GM23338 (cell line): ENCODE measurements at regions not wholly inside any gene's neighbourhood (a gene's known extent, or its start where the extent isn't known, plus 50 kb on each side); places are given as distances from the start of the nearest gene placed in this dataset.

ENCODE experiments used
- ATAC-seq: fragments of 200-7000 bp; cut with Tn5 transposase; 3 replicates; pipeline ENCODE4 v1.9.1; 2020
- DNase-seq: peaks from one replicate; pipeline ENCODE4 v3.0.0-alpha.2; 2015; ENCODE audit warnings: low spot score
- H2AFZ ChIP-seq: fragments of 200-600 bp; sonication (generic); 2 replicates; pipeline ENCODE4 v1.8.0; 2016; ENCODE audit warnings: antibody characterized with exemption, mild to moderate bottlenecking, moderate library complexity
- H3F3A ChIP-seq: fragments of 200-600 bp; sonication (generic); replicated peaks from 2 replicates; pipeline ENCODE4 v1.8.0; 2017; ENCODE audit warnings: antibody characterized with exemption, mixed run types, low read depth
- H3K27ac ChIP-seq: fragments of 200-600 bp; sonication (generic); 2 replicates; pipeline ENCODE4 v1.6.1; 2016; ENCODE audit warnings: low read depth
- H3K27me3 ChIP-seq: fragments of 200-600 bp; sonication (generic); 2 replicates; pipeline ENCODE4 v1.8.0; 2016; ENCODE audit warnings: mild to moderate bottlenecking, mixed run types, moderate library complexity; ENCODE audit not compliant: insufficient read depth
- H3K36me3 ChIP-seq: fragments of 200-600 bp; sonication (generic); 2 replicates; pipeline ENCODE4 v1.8.0; 2016; ENCODE audit warnings: mild to moderate bottlenecking; ENCODE audit not compliant: insufficient read depth
- H3K4me1 ChIP-seq: fragments of 200-600 bp; sonication (generic); 2 replicates; pipeline ENCODE4 v1.8.0; 2016; ENCODE audit warnings: mild to moderate bottlenecking, moderate library complexity; ENCODE audit not compliant: insufficient read depth
- H3K4me2 ChIP-seq: fragments of 200-600 bp; sonication (generic); 2 replicates; pipeline ENCODE4 v1.7.1; 2017; ENCODE audit warnings: mixed run types
- H3K4me3 ChIP-seq: fragments of 200-600 bp; sonication (generic); 2 replicates; pipeline ENCODE4 v1.6.1; 2016; ENCODE audit warnings: mixed run types
- H3K79me2 ChIP-seq: fragments of 200-600 bp; sonication (generic); replicated peaks from 2 replicates; pipeline ENCODE4 v1.8.0; 2017; ENCODE audit warnings: mild to moderate bottlenecking; ENCODE audit not compliant: insufficient read depth
- H3K9me2 ChIP-seq: fragments of 200-600 bp; sonication (generic); 2 replicates; pipeline ENCODE4 v1.8.0; 2017; ENCODE audit not compliant: insufficient read depth
- H4K20me1 ChIP-seq: fragments of 200-600 bp; sonication (generic); replicated peaks from 2 replicates; pipeline ENCODE4 v1.8.0; 2017; ENCODE audit warnings: mild to moderate bottlenecking; ENCODE audit not compliant: insufficient read depth
- H3K27ac Mint-ChIP-seq: 2 replicates; pipeline ENCODE4 v1.8.0; 2020; ENCODE audit warnings: inconsistent platforms, mild to moderate bottlenecking, moderate library complexity, mixed read lengths
- H3K27me3 Mint-ChIP-seq: 3 replicates; pipeline ENCODE4 v1.8.0; 2022; ENCODE audit warnings: low read depth, mild to moderate bottlenecking, moderate library complexity, mixed read lengths, inconsistent platforms; ENCODE audit not compliant: insufficient read depth, poor library complexity
- H3K36me3 Mint-ChIP-seq: 3 replicates; pipeline ENCODE4 v1.8.0; 2021; ENCODE audit warnings: low read depth, mild to moderate bottlenecking, inconsistent platforms, moderate library complexity, mixed read lengths
- H3K4me1 Mint-ChIP-seq: 3 replicates; pipeline ENCODE4 v1.8.0; 2020; ENCODE audit warnings: mild to moderate bottlenecking, inconsistent platforms, mixed read lengths
- H3K4me3 Mint-ChIP-seq: 3 replicates; pipeline ENCODE4 v1.8.0; 2021; ENCODE audit warnings: moderate library complexity, mild to moderate bottlenecking, inconsistent platforms, mixed read lengths
- H3K9me3 Mint-ChIP-seq: 3 replicates; pipeline ENCODE4 v1.8.0; 2020; ENCODE audit warnings: moderate library complexity, mild to moderate bottlenecking, inconsistent platforms, mixed read lengths
- CREB1 ChIP-seq: fragments of 250-450 bp; sonication (Bioruptor Pico); IDR thresholded peaks from 2 replicates; pipeline ENCODE4 v1.5.0; 2020; ENCODE audit warnings: low read depth, mild to moderate bottlenecking, moderate library complexity
- EZH2 ChIP-seq: fragments of 200-600 bp; sonication (generic); IDR thresholded peaks from one replicate; pipeline ENCODE4 v1.8.0; 2017; ENCODE audit warnings: antibody characterized with exemption, mild to moderate bottlenecking, low read depth; ENCODE audit not compliant: unreplicated experiment
- EZH2phosphoT487 ChIP-seq: fragments of 200-600 bp; sonication (generic); IDR thresholded peaks from one replicate; pipeline ENCODE4 v1.8.1; 2018; ENCODE audit warnings: antibody characterized with exemption; ENCODE audit not compliant: unreplicated experiment
- JUNB ChIP-seq: IDR thresholded peaks from one replicate; pipeline ENCODE4 v1.6.1; 2016; ENCODE audit warnings: antibody characterized with exemption; ENCODE audit not compliant: unreplicated experiment
- NANOG ChIP-seq: IDR thresholded peaks from 2 replicates; pipeline ENCODE4 v1.6.1; 2016; ENCODE audit warnings: antibody characterized with exemption, borderline replicate concordance
- POLR2AphosphoS5 ChIP-seq: IDR thresholded peaks from 2 replicates; pipeline ENCODE4 v1.6.1; 2016; ENCODE audit warnings: antibody characterized with exemption, low read depth
- STAT1 ChIP-seq: IDR thresholded peaks from one replicate; pipeline ENCODE4 v1.6.1; 2016; ENCODE audit warnings: antibody characterized with exemption; ENCODE audit not compliant: unreplicated experiment
- ZNF114 ChIP-seq: fragments of 250-450 bp; sonication (Bioruptor Pico); IDR thresholded peaks from 2 replicates; pipeline ENCODE4 v1.5.0; 2020; ENCODE audit warnings: mild to moderate bottlenecking, moderate library complexity
- ZNF331 ChIP-seq: fragments of 250-450 bp; sonication (Bioruptor Pico); IDR thresholded peaks from 2 replicates; pipeline ENCODE4 v1.5.0; 2020; ENCODE audit warnings: low read depth, mild to moderate bottlenecking, moderate library complexity
- TF ChIP-seq, protein P1 (sequence below): fragments of 250-450 bp; sonication (Bioruptor Pico); IDR thresholded peaks from 2 replicates; pipeline ENCODE4 v1.5.0; 2020; ENCODE audit warnings: mild to moderate bottlenecking, moderate library complexity
- TF ChIP-seq, protein P2 (sequence below), 2 experiments: fragments of 200-600 bp in 1 of 2; sonication (generic) in 1 of 2; conservative IDR thresholded peaks; 2 replicates each; pipeline versions ENCODE4 v1.5.1 to v1.6.1; 2016 to 2017; ENCODE audit warnings: antibody characterized with exemption in 2 of 2, low read depth in 2 of 2, mild to moderate bottlenecking in 2 of 2, moderate library complexity in 1 of 2
- TF ChIP-seq, protein P3 (sequence below): IDR thresholded peaks from one replicate; pipeline ENCODE4 v1.6.1; 2018; ENCODE audit warnings: antibody characterized with exemption; ENCODE audit not compliant: unreplicated experiment
- TF ChIP-seq, protein P4 (sequence below): IDR thresholded peaks from 2 replicates; pipeline ENCODE4 v1.6.1; 2016; ENCODE audit warnings: antibody characterized with exemption

DNA sequence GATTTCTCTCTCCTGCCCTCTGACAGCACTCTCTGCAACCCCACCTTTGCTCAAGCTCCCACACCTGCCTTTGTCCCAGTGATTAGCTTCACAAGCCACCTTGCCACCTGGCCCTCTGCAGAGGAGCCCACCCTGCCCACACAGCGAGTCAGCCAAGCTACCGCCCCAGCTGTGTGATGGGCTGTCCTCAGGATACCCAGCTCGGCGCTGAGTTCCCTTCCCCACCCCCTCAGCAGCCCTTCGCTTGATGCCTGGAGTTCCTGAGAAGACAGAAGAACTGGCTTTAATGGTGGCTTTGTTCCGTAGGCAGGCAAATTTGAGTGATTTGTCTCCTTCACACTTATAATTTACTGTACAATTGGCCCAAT is 266.4 kb downstream of the CBLN1 start:
- Histone ChIP-seq H3K27me3 (no peaks in the 10 kb centered on the region), H3K79me2 (no peaks in the 10 kb centered on the region), H3K36me3 (no peaks in the 10 kb centered on the region), H3K9me2 (peaks cover 11% of the 10 kb centered on the region; the same call in 1 of the 2 replicates), H3K4me2 (peak overlapping the region; percentile 48; the same call in 1 of the 2 replicates), H2AFZ (peak overlapping the region; percentile 88), H3K4me3 (no peak overlapping the region), H3F3A (no peaks in the 10 kb centered on the region), H3K4me1 (peaks cover 16% of the 10 kb centered on the region), H4K20me1 (no peaks in the 10 kb centered on the region), H3K27ac (no peak overlapping the region)
- peaks cover 3% of the 10 kb centered on the region for H3K27me3 Mint-ChIP-seq
- H3K4me3 Mint-ChIP-seq: no peak overlapping the region
- ATAC-seq: peak; percentile 72
- DNase-seq: peak; percentile 49
- no peak overlapping the region for H3K27ac Mint-ChIP-seq
- H3K36me3 Mint-ChIP-seq: no peaks in the 10 kb centered on the region
- H3K4me1 Mint-ChIP-seq: peaks cover 20% of the 10 kb centered on the region
- TF ChIP-seq POLR2AphosphoS5 (no peak), JUNB (no peak), CREB1 (CRISPR knock-in tag) (no peak), STAT1 (no peak), ZNF331 (CRISPR knock-in tag) (no peak), EZH2phosphoT487 (no peak), ZNF114 (CRISPR knock-in tag) (no peak), EZH2 (no peak), NANOG (no peak)
- TF ChIP-seq, protein P1, sequence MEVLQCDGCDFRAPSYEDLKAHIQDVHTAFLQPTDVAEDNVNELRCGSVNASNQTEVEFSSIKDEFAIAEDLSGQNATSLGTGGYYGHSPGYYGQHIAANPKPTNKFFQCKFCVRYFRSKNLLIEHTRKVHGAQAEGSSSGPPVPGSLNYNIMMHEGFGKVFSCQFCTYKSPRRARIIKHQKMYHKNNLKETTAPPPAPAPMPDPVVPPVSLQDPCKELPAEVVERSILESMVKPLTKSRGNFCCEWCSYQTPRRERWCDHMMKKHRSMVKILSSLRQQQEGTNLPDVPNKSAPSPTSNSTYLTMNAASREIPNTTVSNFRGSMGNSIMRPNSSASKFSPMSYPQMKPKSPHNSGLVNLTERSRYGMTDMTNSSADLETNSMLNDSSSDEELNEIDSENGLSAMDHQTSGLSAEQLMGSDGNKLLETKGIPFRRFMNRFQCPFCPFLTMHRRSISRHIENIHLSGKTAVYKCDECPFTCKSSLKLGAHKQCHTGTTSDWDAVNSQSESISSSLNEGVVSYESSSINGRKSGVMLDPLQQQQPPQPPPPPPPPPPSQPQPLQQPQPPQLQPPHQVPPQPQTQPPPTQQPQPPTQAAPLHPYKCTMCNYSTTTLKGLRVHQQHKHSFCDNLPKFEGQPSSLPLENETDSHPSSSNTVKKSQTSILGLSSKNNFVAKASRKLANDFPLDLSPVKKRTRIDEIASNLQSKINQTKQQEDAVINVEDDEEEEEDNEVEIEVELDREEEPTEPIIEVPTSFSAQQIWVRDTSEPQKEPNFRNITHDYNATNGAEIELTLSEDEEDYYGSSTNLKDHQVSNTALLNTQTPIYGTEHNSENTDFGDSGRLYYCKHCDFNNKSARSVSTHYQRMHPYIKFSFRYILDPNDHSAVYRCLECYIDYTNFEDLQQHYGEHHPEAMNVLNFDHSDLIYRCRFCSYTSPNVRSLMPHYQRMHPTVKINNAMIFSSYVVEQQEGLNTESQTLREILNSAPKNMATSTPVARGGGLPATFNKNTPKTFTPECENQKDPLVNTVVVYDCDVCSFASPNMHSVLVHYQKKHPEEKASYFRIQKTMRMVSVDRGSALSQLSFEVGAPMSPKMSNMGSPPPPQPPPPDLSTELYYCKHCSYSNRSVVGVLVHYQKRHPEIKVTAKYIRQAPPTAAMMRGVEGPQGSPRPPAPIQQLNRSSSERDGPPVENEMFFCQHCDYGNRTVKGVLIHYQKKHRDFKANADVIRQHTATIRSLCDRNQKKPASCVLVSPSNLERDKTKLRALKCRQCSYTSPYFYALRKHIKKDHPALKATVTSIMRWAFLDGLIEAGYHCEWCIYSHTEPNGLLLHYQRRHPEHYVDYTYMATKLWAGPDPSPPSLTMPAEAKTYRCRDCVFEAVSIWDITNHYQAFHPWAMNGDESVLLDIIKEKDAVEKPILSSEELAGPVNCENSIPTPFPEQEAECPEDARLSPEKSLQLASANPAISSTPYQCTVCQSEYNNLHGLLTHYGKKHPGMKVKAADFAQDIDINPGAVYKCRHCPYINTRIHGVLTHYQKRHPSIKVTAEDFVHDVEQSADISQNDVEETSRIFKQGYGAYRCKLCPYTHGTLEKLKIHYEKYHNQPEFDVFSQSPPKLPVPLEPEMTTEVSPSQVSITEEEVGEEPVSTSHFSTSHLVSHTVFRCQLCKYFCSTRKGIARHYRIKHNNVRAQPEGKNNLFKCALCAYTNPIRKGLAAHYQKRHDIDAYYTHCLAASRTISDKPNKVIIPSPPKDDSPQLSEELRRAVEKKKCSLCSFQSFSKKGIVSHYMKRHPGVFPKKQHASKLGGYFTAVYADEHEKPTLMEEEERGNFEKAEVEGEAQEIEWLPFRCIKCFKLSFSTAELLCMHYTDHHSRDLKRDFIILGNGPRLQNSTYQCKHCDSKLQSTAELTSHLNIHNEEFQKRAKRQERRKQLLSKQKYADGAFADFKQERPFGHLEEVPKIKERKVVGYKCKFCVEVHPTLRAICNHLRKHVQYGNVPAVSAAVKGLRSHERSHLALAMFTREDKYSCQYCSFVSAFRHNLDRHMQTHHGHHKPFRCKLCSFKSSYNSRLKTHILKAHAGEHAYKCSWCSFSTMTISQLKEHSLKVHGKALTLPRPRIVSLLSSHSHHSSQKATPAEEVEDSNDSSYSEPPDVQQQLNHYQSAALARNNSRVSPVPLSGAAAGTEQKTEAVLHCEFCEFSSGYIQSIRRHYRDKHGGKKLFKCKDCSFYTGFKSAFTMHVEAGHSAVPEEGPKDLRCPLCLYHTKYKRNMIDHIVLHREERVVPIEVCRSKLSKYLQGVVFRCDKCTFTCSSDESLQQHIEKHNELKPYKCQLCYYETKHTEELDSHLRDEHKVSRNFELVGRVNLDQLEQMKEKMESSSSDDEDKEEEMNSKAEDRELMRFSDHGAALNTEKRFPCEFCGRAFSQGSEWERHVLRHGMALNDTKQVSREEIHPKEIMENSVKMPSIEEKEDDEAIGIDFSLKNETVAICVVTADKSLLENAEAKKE (CRISPR knock-in tag): no peak
- TF ChIP-seq, protein P2, sequence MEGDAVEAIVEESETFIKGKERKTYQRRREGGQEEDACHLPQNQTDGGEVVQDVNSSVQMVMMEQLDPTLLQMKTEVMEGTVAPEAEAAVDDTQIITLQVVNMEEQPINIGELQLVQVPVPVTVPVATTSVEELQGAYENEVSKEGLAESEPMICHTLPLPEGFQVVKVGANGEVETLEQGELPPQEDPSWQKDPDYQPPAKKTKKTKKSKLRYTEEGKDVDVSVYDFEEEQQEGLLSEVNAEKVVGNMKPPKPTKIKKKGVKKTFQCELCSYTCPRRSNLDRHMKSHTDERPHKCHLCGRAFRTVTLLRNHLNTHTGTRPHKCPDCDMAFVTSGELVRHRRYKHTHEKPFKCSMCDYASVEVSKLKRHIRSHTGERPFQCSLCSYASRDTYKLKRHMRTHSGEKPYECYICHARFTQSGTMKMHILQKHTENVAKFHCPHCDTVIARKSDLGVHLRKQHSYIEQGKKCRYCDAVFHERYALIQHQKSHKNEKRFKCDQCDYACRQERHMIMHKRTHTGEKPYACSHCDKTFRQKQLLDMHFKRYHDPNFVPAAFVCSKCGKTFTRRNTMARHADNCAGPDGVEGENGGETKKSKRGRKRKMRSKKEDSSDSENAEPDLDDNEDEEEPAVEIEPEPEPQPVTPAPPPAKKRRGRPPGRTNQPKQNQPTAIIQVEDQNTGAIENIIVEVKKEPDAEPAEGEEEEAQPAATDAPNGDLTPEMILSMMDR (conservative IDR thresholded peaks at IDR 0.05; ENCODE audit: low read depth in 2 of 2): no peak
- TF ChIP-seq, protein P3, sequence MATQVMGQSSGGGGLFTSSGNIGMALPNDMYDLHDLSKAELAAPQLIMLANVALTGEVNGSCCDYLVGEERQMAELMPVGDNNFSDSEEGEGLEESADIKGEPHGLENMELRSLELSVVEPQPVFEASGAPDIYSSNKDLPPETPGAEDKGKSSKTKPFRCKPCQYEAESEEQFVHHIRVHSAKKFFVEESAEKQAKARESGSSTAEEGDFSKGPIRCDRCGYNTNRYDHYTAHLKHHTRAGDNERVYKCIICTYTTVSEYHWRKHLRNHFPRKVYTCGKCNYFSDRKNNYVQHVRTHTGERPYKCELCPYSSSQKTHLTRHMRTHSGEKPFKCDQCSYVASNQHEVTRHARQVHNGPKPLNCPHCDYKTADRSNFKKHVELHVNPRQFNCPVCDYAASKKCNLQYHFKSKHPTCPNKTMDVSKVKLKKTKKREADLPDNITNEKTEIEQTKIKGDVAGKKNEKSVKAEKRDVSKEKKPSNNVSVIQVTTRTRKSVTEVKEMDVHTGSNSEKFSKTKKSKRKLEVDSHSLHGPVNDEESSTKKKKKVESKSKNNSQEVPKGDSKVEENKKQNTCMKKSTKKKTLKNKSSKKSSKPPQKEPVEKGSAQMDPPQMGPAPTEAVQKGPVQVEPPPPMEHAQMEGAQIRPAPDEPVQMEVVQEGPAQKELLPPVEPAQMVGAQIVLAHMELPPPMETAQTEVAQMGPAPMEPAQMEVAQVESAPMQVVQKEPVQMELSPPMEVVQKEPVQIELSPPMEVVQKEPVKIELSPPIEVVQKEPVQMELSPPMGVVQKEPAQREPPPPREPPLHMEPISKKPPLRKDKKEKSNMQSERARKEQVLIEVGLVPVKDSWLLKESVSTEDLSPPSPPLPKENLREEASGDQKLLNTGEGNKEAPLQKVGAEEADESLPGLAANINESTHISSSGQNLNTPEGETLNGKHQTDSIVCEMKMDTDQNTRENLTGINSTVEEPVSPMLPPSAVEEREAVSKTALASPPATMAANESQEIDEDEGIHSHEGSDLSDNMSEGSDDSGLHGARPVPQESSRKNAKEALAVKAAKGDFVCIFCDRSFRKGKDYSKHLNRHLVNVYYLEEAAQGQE: no peak
- TF ChIP-seq, protein P4, sequence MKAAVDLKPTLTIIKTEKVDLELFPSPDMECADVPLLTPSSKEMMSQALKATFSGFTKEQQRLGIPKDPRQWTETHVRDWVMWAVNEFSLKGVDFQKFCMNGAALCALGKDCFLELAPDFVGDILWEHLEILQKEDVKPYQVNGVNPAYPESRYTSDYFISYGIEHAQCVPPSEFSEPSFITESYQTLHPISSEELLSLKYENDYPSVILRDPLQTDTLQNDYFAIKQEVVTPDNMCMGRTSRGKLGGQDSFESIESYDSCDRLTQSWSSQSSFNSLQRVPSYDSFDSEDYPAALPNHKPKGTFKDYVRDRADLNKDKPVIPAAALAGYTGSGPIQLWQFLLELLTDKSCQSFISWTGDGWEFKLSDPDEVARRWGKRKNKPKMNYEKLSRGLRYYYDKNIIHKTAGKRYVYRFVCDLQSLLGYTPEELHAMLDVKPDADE: no peak
- peaks cover 2% of the 10 kb centered on the region; the same call in 2 of the 3 replicates for H3K9me3 Mint-ChIP-seq
